HG03064 (cell line): ENCODE measurements at regions not wholly inside any gene's neighbourhood (a gene's known extent, or its start where the extent isn't known, plus 50 kb on each side); places are given as distances from the start of the nearest gene placed in this dataset.

Experiments used
- ATAC-seq: cut with Tn5 transposase; IDR thresholded peaks from one replicate; pipeline ENCODE4 v1.9.1; 2021; ENCODE audit warnings: low read depth; ENCODE audit not compliant: unreplicated experiment

DNA sequence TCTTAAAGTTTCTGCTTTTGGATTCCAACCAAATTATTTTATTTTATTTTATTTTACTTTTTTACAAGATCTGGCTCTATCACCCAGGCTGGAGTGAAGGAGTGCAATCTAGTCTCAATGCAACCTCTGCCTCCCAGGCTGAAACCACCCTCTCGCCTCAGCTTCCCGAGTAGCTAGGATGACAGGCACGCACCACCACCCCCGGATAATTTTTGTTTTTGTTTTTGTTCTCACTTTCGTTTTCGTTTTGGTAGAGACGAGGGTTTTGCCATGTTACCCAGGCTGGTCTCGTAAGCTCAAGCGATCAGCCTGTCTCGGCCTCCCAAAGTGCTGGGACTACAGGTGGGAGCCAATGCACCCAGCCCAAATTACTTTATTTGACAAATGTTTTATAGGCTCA, 219.8 kb downstream of the ETS1 start:
- no peak for ATAC-seq

DNA sequence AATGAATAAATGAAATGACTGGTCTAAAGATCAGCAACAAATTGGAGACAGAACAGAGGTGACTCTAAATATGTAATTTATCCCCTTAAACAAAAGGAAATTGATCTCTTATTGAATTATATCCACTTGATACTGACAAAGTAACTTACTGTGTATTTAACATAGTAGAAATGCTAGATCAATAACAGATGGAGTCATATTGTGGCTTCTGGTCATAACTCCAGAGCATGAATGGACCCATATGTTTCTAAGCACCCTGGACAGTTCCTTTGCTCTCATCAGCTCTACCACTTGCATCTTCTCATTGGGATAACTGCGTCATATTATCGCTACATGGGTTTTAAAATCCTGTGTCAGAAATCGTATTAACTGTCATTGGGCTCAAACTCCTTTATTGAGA, 222.3 kb downstream of the ETS1 start:
- ATAC-seq = no peak

DNA sequence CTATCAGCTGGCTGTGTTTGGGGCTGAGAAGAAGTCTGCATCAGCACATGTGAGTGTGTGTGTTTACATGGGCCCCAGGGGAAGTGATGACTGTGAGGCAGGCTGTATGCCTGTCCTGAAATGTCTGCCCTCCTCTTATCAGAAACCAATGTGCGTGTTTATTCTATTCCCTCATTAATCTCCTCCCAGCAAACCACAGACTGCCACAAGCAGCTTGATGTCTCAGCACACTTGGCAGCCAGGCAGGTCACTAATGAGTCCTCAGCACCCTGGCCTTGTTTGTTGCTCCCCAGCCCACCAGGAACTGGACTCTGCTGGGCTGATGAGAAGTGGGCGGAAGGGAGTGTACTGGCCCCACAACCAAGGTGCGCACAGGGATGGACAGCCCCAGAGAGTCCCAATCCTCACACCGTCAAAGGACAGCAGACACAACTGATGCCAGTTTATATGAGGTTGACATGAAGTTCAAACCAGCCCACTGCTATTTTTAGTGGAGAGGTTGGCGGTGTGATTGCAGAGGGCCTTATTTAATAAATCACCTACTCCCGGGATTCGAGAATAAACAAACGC, 225.8 kb downstream of the ETS1 start:
- ATAC-seq = no peak

DNA sequence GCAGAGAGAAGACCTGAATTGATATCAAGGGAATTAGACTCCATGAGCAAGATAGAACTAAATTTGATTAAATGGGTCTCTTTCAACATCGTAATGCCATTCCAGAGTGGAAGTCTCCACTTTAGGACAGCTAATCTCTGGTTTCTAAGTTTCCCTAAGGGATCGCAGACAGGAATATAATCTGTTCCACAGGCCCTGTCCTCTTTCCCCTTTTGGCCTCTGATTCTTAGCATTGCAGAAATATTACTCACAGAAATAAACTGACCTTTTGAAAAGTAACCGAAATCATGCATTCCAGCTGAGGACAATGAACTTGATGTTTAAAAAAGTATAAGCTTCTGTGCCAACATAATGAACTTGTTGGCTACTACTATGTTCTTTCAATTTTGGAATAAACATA, 227.8 kb downstream of the ETS1 start:
- ATAC-seq = no peak

DNA sequence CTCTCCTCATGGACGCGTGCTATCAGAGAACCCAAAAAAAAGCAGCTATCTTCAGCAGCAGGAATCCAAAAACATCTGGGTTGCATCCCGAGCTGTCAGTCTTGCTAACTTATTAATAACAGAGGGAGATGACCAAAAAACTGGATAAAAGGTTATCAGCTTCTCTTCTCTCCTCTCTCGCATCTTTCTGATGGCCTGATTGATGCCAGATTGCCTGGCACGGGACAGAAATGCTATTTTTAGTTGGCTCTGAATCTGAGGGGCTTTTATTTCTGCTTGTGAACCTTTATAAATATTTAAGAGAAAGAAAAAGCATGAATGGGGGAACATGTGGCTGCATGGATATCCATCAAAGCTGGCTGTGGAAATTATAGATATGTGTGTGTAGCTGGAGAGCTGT, 230.3 kb downstream of the ETS1 start:
- ATAC-seq = no peak

DNA sequence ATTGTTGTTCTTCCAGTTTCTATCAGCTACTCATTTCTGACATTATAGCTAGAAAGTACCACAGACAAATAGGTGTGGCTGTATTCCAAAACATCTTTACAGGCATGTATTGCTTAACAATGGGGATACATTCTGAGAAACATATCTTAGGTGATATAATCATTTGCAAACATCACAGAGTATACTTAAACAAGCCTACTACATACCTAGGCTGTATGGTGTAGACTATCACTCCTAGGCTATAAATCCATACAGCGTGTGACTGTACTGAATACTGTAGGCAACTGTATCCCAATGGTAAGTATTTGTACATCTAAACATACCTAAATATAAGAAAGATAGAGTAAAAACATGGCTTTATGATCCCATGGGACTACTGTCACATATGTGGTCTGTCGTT, 231.8 kb downstream of the ETS1 start:
- ATAC-seq = no peak

DNA sequence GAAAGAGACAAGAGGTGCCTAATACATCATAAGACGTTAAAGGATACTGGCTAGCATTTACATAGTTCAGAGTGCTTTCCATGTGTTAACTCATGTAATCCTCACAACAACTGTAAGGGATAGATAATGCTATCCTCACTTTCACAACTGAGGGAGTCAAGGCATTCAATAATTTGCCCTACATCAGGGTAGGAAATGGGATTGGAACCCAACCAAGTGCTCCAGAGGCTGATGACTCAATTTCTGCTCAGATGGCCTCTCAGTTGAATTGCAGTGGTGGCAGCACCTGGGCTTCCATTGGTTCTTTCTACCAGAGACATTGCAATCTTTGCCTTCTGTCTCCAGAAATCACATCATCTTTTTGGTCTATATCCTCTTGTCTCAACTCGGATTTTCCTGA, 232.9 kb downstream of the ETS1 start:
- ATAC-seq = no peak

DNA sequence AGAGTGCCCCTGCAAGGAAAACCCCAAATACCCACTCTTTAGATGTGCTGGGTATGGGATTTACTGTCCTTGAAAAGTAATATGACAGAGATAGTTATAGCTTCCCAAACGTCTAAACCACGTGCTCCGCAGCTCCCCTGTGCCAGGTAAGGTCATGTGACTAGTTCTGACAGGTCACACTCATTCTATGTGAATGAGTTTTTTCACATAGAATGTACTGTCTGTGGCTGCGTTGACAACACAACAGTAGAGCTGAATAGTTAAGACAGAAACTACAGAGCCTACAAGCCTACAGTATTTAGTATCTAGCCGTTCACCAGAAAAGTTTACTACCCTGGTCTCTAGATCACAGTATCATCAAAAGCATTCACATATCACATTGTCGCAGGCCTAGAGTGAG, 236.2 kb downstream of the ETS1 start:
- no peak for ATAC-seq

DNA sequence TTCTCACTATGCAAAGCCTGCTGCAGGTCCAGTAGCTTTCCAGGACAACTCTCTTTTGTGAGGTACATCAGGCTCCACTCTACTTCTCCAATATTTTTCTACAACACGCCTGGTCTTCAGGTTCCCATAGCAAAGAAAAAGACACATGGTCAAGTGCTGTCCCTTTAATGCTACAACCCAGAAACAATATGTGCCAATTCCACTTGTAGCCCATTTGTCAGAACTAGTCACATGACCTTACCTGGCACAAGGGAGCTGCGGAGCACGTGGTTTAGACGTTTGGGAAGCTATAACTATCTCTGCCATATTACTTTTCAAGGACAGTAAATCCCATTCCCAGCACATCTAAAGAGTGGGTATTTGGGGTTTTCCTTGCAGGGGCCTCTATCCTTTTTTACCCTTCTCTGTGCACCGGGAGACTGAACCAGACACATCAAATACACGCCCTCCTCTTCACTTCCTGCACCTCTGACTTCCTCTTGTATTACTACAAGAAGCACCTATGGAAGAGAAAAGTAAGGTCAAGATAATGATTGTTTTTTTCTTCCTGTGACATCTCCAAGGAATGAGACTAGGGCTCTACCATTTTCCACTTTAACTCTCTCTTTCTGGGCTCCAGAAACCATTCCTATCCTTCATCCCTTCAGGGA, 237.6 kb downstream of the ETS1 start:
- ATAC-seq = no peak

DNA sequence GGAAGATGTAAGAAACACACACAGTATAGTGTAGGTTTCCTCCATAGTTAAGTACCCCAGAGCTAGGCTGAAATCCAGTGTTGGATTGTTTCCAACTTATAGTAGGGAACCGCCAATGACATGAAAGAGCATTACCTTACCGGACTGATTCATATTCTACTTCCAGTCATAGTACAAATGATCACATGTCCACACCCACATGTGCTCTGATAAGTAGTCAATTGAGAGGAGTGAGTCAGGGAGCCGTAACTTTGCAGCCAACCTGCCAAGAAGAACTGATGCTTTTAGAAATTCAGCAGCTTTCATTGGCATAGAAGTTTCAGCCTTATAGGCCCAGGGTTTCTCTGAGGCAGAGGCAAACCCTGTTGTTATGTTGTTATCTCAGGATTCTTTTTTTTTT, 240.6 kb downstream of the ETS1 start:
- no peak for ATAC-seq

DNA sequence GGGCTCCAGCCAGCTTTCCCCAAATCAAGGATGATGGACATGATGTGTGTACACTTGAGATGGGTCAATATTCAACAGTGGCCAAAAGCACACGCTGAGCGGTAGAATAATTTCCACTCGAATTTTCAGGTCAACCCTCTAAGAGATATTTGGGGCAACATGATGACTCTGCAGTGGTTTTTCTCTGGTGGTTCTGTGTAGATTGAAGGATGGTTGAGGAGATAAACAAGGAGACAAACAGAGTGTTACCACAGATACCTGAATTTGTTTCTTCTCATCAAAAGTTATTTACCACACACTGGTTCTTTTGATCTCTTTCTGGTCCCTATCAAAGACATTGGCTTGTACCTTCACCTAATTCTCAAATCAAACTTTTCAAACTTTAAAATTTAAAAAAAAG, 242.0 kb downstream of the ETS1 start:
- ATAC-seq = no peak

DNA sequence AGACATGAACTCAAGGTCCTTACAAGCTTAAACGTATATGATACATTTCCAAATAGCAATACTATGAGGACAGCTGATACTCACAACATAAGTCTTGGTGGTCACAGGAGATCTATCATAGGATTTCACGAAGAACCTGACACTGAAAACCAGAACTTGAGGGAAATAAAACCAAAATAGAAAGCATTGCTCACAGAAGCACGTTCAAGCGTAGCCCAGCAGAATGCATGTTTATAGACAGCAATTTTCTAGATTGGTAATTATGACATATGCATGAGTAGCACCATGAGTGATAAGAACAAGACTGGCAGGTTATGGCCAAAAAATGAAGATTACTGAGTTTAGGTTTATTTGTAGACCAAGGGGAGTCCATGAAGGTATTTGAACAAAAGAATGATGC, 243.5 kb downstream of the ETS1 start:
- ATAC-seq = no peak

DNA sequence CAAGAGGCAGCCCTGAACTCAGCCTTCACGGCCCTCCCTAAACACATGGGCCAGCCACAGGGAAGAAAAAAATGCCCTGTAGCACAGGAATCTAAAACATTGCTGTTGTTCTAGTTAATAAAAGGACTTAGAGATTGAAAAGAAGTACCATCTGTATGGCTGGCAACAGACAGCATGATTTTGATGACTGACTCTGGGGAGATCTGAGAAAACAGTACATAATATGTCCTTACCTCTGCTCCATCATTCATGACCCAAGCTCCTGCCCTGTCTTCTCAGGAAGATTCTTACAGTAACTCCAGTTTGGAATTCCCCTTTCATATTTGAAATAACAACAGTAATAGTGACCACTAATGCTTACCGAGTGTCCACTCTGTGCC, 244.2 kb downstream of the ETS1 start:
- no peak for ATAC-seq

DNA sequence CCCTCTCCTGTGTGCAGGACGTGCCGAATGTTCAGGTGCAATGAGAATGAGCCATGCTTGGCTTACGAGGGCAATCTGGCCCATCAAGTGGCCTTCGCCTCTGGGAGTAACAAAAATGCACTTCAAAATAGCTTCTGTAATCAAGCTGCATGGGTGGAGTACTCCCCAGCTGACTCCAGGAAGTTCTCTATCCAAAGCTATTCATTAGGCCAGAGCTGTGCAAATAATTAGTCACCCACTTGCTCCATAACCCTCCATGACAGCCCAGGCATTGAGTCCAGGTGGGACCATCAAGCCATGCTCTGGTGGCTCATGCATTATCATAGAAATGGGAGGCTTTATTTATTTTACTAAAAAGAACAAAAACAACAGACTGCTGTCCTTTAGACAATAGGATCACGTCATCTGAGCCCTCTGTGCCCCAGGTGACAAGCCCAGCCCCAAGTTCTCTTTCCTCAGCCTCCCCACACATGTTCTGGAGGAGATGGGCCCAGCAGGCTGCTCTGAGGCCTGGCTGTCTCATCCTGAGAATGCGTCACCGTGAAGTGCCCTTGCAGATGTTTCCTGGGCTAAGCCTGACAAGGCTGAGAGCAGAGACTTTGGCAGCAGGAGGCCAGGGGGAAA, 244.7 kb downstream of the ETS1 start:
- ATAC-seq = peak; percentile 94

DNA sequence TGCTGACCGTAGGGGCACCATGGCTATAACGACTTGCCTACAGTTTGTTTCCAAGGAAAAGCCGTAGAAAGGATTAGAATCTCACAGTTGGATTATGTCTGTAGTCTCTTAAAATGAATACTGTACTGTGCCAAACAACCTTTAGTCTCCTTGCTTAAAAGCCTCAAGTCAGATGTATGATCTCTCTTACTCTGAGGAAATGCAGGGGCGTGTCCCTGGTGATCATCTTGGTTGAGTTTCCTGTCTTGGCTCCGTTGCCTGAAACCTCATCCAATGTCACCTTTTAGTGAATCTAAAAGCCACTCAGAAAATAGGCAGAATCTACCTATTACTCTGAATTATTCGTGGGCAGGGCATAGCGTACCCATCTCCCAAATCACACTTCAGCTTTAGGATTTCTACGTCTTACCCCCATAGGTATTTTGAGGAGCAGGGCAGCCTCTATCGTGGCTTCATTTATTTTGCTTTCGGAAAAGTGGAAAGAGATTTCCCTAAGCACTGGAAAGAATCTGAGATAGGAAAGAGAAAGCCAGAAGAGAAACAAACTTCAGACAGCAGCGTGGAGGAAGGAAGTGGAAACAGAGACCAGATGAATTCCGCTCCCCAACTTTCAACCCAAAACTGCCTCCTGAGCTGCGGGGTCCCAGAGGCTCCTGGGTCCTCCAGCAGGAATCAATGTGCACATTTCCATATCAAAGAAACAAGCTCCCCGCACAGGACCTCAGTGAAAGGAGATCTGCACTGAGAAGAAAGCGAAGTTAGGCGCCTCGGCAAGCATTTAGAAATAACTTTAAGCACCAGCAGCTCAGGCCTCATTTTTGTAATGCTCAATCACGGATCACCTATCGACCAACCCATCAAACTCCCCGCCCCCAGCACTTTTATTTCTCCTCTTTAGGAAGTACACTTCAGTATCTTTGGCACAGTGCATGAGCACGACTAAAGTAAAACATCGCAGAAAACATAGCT, 245.8 kb downstream of the ETS1 start:
- no peak for ATAC-seq

DNA sequence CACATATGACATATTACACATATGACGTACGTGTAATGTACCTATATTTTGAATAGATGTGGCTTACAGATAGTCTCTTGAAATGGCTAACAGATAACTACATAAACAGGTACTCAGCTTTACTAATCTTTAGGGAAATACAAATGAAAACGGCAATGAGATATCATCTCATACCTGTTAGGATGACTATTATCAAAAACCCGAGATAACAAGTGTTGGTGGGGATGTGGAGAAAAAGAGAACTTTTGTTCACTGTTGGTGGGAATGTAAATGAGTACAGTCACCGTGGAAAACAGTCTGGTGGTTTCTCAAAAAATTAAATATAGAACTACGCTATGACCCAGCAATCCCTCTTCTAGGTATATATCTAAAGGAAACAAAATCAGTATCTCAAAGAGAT, 247.6 kb downstream of the ETS1 start:
- no peak for ATAC-seq

DNA sequence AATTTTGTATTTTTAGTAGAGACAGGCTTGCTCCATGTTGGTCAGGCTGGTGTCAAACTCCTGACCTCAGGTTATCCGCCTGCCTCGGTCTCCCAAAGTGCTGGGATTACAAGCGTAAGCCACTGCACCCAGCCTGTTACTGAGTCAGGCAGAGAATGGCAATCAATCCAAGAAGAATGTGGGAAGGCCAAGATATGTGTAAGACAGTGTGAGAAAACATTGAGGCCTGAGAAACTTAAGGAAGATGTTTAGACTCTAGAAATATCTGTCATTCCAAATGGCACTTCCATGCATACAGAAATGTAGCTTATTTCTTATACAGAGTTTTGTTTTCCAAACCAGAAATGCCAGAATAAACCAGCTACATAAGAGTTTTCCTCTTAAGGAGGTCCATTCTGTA, 248.5 kb downstream of the ETS1 start:
- no peak for ATAC-seq

DNA sequence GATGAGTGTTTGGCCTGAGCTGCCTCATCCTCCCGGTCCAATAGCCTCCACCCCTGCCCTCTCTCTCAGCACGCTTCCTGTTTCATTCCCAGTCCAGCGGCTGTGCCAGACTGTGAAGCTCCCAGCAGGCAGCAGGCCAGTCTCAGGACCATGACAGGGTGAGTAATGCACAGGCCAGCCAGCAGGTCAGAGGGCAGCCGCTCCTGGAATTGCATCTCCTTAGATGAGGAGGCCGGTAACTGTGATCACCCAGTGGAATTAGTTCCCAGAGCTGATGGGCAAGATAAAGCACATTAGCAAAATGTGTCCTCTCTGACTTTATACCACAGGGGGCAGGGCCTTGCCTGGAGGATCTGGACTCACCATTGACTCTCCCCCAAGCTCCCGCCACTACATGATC, 251.2 kb downstream of the ETS1 start:
- ATAC-seq = no peak

DNA sequence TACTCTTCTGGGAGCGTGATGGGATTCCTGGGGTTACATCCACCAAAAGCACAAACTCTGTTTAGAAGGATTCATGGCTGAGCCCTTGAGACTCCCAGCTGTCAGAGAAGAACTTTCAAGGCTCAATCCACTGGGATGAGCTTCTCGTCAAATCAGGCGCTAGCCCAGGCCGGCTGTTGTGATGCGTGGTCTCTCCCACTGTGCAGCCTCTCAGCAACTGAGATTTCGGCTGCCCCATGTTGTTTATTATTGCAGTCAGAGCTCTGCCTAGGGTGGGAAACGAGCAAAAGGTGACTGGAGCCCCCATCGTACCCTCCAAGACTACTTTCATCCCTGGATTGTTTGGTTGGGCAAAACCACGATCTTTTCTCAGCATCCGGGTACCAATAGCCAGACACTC, 251.6 kb downstream of the ETS1 start:
- no peak for ATAC-seq

DNA sequence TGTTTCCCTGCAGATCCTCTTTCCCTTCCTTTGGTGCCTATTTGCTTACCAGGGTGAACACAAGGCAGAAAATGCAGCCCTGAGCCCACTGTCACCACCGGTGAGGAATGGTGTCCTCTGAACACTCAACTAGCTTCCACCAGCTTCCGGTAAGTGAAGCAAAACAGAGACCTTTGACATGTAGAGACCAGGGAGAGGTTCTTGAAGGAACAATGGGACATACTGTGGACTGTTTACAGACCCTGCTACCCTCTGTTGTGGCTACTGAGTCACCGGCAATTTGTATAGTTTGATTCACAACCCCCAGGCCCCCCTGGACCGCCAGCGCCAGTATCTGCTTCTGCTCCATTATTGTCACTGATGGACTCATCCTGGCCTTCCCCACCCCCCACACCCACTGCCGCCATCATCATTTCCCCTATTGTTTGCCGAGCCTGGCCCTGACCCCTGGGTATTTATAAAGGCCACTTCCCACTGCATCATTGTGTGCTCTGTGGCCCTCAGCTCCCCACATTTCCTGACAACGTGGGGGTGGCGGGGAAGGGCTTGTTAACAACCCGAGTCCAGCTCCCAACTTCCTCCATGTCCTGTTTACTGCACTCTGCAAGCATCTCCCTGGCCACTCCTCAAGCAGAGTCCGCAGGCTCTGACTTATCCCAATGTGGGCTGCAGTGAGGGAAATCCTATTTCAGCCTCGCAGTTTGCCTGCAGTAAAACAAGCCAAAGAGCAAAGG, 252.9 kb downstream of the ETS1 start:
- no peak for ATAC-seq

DNA sequence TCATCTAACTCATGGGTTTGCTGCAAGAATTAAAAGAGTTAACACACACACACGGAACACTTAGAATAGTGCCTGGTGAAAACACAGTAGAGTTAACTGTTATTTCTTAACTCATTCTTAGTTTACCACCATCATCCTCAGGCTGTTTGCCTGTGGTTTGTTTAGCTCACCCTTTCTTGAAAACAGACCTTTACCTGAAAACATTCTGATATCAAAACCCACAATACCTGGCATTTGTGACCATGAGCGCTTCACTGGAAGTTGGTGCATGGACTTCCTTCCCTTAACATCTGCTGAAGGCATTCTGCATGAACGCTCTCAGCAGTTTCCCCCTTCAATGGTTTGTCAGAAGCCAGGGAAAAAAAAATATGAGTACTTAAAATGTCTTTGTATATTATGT, 256.0 kb downstream of the ETS1 start:
- no peak for ATAC-seq
